Endothelial cell of hepatic sinusoid (primary cell): ENCODE measurements at regions not wholly inside any gene's neighbourhood (a gene's known extent, or its start where the extent isn't known, plus 50 kb on each side); places are given as distances from the start of the nearest gene placed in this dataset.

ENCODE experiments used
- in situ Hi-C: cut with HindIII; loops from 2 replicates; pipeline ENCODE4 v1.10.0; 2017; ENCODE audit warnings: low sequenced_read_pairs

DNA sequence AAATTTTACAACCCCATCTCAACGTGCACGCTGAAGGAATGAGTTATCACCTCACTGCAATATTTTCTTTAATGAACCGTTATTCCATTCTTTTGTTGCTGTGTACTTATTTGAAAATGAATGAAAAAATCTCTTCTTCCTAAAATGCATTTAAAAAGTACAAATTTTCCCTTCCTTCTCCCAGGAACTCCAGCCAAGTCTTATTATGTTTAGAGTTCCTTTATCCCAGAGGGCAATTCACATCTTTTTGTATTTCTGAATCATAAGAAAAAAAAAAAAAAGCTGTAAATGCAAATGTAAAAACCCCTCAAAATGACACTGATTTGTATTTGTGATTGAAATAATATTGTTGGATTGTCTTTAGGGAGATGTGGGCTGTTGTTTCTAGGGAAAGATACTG is 2194.3 kb upstream of the CELF4 start:
- in situ Hi-C loops, result no loop called here

DNA sequence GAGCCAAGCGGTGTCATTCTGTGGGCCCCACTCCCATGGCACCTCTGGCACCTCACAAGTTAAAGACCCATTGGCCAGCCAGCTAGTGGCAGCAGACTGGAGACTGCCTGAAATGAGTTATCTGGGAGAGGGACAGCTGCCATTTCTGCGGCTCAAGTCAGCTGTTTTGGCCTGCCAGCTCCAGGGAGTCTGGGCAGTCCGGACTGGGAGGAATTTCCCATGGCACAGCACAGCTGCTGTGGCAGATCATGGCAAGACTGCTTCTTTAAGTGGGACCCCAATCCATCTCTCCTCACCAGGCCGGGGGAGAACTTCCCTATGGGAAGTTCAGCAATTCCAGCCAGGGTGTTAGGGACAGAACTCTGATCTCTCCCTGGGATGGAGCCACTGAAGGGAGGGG is 2187.6 kb upstream of the CELF4 start:
- in situ Hi-C loops, result no loop called here

DNA sequence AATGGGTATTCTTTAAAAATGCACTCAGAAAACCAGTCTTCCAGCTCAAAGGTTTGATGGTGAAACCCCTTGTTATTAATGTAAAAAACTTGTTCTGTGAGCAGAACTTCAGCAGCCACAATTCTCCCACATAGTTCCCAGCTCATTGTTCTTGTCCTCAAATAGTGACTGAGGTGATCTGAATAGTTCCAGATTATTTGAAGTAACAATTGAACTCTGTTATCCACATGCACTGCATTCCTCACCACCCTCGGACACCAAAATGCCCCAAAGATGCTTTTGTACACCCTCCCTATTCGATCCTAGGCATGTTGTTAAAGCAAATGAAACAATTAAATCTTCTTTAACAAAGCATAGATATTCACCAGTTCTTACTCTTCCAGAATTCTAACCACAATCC is 2186.8 kb upstream of the CELF4 start:
- in situ Hi-C loops, result no loop called here

DNA sequence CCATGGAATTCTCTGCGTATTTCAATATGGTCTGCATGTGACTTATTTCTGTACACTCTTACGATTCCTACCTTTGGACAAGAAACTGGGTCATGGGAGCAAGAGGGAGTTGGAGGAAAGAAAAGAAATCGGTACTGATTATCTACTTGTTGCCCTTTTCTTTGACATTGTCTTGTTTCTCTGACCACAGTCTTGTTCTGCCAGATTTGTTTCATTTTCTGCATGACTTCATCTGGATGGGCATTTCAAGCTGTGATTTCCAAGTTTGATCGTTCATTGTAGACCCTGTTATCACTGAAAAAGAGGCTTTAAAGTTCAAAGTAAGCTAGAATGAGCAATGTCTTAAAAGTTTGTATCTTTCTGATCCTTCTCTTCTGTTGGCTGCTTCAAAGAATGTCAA is 2186.3 kb upstream of the CELF4 start:
- in situ Hi-C loops, result no loop called here

DNA sequence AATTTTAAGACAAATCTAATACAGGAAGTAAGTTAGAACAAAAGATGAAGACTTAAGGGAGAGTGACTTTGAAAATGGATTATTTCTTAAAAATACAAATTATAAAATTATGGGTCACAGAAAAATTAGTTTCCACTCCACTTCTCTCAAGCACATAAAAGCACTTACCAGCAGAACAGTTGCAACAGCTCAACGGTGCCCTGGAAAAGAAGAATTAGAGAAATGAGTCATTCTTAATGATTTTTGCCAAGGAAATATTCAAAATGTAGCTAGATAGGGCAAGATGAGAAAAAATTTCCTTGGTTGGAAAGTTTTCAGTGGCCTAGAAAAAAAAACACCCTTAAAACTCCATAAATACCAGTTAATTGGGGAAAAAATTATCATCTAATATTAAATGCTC is 2185.6 kb upstream of the CELF4 start:
- in situ Hi-C loops, result no loop called here

DNA sequence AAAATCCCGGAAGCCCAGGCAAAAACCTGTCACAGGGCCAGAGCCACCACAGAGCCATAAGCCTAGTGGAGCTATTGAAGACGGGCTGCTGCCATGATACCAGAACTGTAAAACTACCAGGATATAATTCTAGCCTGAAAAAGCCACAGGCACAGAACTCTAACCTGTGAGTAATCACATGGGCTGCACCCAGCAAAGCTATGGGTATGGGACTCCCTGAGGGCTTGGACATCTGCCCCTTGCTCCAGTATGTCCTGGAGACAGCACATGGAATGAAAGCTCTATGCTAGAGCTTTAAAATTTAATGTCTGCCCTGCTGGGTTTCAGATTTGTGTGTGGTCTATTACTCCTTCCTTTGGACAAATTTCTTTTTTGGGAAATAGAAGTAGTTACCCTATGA is 2183.6 kb upstream of the CELF4 start:
- in situ Hi-C loops, result no loop called here

DNA sequence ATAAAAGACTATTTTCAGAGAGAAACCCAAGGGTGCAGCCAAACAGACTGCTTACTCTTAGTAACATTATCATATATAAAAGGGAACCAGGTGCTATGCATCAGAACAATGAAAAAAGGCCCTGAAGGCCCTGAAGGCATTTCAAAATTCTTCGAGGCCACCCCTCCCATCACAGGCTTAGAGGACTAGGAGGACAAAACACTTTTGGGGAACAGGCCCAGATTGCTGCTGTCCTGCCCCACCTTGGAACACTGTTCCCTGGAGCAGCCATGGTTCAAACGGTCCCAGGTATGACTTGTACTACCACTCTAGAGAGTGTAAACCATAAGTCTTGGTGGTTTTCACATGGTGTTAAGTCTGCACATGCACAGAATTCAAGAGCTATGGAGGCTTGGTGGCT is 2183.1 kb upstream of the CELF4 start:
- in situ Hi-C loops, result no loop called here

DNA sequence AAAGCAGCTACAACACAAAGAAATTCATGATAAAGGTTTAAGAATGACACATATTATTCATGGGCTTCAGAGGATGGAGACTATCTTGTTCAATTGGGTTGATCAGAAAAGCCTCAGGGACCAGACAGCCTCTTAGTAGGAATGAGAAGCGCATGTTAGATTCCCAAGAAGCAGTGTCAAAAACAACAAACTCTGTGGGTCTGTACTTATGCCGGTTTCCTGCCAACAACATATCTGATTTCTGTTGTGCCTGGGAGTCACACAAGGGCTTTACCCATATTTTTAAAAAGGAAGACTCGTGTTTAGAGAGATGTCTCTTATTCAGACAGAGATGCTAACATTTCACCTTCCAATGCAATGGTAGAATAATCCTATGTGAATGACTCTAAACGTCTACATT is 2180.6 kb upstream of the CELF4 start:
- in situ Hi-C loops, result no loop called here

DNA sequence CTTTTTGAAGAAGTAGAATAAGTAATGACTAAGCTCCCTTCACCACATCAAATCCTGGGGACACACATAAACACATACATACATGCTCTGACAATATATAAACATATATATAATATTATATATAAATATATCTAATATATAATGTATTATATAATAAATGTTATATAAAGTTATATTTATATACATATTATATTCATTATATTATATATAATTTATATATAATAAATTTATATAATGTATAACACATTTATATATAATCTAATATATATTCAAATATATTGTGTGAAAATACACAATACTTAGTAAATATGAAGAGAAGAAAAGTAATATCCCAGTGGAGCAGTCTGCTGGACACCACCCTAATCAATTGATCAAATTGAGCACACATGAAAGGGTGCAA is 2177.9 kb upstream of the CELF4 start:
- in situ Hi-C loops, result no loop called here

DNA sequence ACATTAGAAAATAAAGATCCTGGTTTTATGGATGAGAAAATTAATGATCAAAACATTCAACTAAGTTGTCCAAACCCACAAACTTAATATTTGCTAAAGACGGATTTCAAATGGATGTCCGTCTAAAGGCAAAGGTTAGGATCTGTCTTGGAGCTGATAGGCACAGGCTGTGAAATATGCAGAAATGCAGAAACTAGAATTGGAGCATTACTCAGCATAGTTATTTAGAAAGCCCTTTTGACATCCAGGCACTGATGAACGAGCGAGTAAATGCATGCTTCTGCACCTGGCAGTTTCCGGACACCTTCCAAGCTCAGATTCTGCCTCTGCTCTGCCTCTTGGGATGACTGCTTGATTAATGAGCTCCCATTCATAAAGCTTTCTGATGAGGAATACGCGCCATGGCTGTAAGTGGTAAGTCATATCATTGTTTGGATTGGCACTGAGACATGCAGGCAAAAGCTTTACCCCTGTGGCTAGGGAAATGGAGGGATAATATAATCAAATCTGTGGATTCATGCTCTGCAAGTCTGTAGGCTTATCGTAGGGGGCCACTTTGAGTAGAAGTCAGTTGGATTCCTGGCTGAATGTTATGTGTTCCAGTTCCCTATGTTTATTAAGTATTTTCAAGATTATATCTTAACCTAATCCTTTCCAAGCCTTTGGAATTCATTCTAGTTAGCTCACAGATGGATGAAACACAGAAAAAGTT is 2176.3 kb upstream of the CELF4 start:
- in situ Hi-C loops, result no loop called here

DNA sequence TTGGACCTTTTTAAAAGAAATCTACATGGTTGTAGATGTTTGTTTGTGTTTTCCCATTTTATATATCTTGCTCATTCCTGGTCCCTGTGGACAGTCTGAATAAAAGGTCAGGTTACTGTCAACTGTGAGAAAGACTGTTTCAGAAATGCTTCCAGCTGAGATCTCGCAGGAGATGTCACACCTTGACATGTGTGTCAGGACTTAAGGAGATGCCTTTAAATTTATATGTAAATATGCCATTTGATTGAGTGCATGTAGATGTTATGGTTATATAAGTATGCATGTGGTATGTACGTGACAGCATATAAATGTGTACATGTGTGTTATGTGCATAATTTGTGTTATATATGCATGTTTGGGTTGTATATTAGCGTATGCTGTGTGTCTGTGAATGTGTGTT is 2172.3 kb upstream of the CELF4 start:
- in situ Hi-C loops, result no loop called here

DNA sequence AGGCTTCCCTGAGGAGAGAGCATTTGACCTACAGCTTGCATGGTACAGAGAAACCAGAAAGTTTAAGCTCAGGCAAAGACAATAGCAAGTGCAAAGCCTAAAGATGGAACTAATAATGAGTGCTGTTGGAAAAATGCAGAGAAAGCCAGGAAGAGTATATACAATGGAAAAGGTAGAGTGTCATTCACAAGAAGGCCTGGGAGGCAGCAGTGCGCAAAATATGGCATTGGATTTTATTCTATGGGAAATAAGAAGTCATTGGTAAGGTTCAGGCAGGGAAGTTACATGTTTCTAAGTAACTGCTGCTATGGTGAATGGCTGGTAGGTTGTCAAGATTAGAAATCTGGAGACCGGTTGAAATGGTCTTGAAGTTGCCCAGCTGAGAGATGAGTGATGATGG is 2167.3 kb upstream of the CELF4 start:
- in situ Hi-C loops, result no loop called here

DNA sequence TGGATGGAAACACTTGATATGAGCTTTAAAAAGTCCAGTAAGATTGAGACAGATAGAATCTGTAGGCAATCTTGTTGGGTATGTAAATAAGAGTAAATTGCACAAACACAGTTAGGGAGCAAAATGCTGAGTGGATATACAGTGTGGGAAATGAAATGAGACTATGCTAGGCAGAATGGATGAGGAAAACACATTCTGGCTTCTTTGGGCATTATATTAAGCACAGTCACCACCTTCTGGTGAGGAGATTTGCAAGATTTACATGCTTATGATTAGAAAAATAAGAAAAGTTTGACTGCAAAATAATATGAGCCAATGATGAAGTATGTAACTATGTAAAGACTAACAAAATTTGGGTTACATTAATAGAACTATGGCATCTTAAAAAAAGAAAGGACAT is 2165.0 kb upstream of the CELF4 start:
- in situ Hi-C loops, result no loop called here

DNA sequence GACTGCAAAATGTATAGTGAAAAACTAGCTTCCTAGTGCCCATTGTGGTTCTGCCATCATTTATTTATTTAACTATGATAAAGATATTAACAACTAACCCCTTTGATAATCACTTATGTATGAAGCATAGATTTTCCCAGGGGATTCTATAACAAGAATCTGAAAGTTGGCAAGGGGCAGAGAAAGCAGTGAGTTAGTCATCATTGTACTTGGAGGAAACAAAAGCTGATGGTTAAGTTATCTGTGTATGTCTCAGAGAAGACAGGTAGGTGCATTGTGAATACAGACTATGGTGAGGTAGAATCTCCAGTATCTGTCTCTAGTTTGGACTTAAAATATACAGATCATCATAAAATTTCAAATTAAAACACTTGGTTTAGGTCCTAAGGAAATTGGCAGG is 2159.1 kb upstream of the CELF4 start:
- in situ Hi-C loops, result loop anchor here (5.0 kb wide), 1 partner anchor 73 kb away; no protein-coding TSS in a partner anchor

DNA sequence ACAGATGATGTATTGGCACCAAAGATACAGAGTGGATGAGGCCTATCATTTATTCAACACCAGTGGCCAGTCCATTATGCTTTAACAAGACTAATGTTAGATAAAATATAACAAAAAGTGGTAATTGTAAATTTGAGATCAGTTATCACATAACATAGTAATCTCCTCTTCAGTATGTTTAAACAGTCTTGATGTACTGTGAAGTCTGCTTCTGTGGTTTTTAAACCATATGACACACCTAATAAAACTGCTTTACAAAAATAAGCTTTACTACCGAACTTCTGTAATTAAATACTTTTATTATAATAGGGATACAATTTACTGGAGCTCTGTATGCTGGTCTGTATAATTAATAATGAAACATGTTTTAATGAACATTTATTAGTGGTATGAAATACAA is 2156.1 kb upstream of the CELF4 start:
- in situ Hi-C loops, result loop anchor here (5.0 kb wide), 1 partner anchor 76 kb away; no protein-coding TSS in a partner anchor

DNA sequence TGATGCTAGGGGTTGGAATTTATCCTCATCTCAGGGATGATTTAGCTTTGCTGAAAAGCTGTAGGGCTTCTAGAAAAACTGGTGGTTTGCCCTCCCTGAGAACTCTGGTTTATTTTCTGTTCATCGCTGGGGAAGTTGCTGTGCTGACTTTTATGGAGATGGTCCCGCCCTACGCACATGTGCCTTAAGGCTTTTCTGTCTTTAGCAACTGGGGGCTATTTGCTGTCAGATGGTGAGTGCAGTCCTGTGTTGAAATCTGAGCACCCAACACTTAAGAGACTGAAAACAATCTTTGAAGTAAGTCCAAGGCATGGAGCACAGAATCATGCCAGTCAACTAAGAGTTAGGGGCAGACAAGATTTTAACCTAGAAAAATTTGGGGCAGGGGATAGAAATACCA is 2148.4 kb upstream of the CELF4 start:
- in situ Hi-C loops, result no loop called here

DNA sequence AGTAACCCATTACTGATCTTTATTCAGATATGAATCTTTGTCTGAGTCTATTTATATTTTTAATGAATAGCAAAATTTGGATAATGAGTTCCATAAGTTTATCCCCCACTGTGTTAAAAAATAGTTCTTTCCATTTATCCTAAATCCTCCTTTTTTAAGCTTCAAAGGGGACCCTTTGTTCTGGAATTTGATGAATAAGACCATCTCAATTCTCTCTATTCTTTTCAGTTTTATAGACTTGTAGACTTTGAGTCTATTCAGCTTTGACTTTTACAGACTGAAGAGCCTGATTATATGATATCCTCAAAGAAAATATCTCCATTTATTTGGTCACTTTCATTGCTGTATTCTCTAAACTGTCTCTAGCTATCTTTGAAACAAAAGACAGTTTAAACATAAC is 2146.1 kb upstream of the CELF4 start:
- in situ Hi-C loops, result no loop called here

DNA sequence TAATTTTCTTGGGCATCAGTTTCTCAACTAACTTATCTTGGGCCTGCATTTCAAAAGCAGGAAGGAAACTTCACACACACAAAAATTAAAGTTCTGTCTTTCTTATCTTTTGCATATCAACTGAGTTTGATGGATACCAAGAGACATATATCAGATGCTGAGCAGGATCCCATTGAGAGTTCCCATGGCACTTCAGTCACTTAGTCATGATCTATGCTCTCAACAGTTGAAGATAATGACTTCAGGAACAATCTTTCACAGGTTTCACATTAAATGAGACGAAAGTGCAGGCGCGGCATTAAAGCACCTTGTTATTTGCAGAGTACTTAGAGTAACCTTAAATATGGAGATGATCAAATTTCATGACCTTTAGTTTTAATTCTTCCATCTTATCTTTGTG is 2139.8 kb upstream of the CELF4 start:
- in situ Hi-C loops, result no loop called here

DNA sequence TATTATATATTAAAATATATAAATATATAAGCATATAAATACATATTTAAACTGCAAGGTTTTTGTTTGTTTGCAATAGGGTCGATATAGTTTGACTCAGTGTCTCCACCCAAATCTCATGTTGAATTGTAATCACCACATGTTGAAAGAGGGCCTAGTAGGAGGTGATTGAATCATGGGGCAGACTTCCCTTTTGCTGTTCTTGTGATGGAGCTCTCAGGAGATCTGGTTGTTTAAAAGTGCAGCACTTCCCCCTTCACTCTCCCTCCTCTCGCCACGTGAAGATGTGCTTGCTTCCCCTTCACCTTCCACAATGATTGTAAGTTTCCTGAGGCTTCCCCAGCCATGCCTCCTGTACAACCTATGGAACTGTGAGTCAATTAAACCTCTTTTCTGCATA is 2137.3 kb upstream of the CELF4 start:
- in situ Hi-C loops, result no loop called here

DNA sequence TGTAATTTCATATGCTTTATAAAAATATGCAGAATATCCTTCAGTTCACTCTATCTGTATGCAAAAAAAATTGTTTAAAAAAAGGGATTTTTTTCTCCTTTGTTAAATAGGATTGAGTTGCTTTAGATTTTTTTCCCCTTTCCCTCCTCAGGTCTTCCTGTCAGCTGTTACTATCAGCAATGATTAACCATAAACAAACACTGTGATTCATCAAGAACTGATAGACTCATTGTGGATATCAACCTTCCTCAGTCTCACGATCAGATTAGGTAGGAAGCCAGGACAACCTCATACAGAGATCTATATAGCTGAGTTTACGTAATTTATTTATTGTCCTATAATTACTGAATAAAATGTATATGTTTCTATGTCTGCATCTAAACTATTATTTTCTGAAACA is 2136.2 kb upstream of the CELF4 start:
- in situ Hi-C loops, result no loop called here

DNA sequence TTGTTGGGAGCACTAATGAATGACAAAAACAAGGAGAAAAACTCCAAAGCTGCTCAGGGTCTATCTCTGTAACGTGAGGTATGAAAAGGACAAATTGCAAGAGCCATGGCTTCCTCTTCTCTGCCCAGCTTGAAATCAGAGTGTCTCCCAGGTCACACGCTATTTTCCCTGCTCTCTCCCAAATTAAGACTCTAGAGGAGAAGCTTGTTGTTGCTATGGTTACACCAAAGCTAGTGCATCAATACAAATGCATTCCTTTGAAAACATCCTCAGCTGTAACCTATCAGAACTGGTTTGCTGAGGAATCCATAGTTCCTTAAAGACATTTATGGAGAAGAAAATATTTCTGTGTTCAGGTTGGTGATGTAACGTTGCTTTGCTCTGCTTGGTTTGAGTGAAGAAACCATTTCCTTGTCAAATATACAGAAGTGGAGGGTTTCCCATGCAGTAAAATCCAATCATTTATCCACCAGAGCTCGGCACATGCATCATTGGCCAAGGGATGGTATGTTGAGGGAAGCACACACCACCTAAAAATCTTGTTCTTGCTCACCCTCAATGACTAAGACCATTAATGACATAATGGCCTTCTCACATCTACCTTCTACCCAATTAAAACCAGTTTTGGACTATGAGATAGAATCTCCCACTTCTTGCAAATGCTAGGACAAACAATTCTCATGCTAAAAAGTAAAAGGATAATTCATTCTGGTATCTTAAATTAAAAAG is 2135.6 kb upstream of the CELF4 start:
- in situ Hi-C loops, result no loop called here

DNA sequence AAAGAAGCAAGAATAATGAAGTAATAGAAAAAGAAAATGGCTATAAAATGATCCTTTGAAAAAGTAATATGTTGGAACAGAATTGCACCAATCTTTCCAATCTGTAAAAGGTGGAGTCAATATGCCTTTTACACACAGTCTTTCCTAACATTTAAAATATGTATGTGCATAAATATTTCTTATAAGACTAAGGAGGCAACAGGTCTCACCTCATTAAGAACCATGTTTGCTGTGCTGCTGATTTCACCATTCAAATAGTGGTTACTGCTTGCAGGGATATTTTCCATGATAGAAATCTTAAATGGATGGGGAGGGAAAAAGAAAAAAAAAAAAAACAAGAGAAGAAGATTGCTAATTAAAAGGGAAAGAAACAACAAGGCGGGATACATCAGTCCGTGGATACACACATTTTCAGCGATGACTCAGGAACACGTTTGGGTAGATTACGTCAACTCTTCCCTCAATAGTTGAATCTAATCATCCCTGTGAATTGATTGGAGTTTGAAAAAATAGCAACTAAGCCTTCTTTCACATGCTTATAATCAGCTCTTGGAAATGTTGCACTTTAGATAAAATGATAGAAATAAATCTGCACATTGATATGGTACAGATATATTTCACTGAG is 2133.9 kb upstream of the CELF4 start:
- in situ Hi-C loops, result no loop called here
